H1 (cell line): ENCODE measurements at regions not wholly inside any gene's neighbourhood (a gene's known extent, or its start where the extent isn't known, plus 50 kb on each side); places are given as distances from the start of the nearest gene placed in this dataset.
A peak's percentile ranks its signal among the peaks of the same experiment; 100 is the strongest.

ENCODE experiments used
- CTCF ChIA-PET: fragments of 300-600 bp; sonication (Branson Sonifier 250); formaldehyde crosslinking; loops from one replicate; lab custom pipeline; 2021; ENCODE audit not compliant: partially characterized antibody; lab: Charles Lee
- POLR2A ChIA-PET: fragments of 300-600 bp; sonication (Branson Sonifier 250); formaldehyde crosslinking; loops from one replicate; lab custom pipeline; 2021; ENCODE audit warnings: inconsistent platforms; ENCODE audit not compliant: partially characterized antibody; lab: Charles Lee
- DNase-seq, 2 experiments: peaks; one replicate each; pipeline versions ENCODE4 v3.0.0 to v3.0.0-alpha.2; 2010 to 2022; ENCODE audit warnings: low spot score in 2 of 2, low read depth in 1 of 2, mixed read lengths in 1 of 2
- FAIRE-seq: peaks from 2 replicates; lab custom pipeline; 2011; peaks lifted over from hg19 to GRCh38; lab: Jason Lieb, UNC
- H2AFZ ChIP-seq: 2 replicates; pipeline ENCODE4 v1.8.1; 2012; ENCODE audit warnings: low read length, inconsistent platforms
- H2AK5ac ChIP-seq: 2 replicates; pipeline ENCODE4 v1.6.1; 2013; ENCODE audit warnings: low read depth, low read length
- H2BK120ac ChIP-seq: replicated peaks from 2 replicates; pipeline ENCODE3; 2013; ENCODE audit warnings: low read depth, low read length, inconsistent platforms
- H2BK12ac ChIP-seq: 2 replicates; pipeline ENCODE4 v1.6.1; 2013; ENCODE audit warnings: low read depth, low read length
- H2BK15ac ChIP-seq: 2 replicates; pipeline ENCODE4 v1.6.1; 2013; ENCODE audit warnings: low read length
- H2BK20ac ChIP-seq: 2 replicates; pipeline ENCODE4 v1.6.1; 2013; ENCODE audit warnings: low read length
- H2BK5ac ChIP-seq: 2 replicates; pipeline ENCODE4 v1.6.1; 2013; ENCODE audit warnings: low read depth, low read length
- H3K14ac ChIP-seq: 2 replicates; pipeline ENCODE4 v1.6.1; 2013; ENCODE audit warnings: inconsistent platforms; ENCODE audit not compliant: insufficient read length
- H3K18ac ChIP-seq: 2 replicates; pipeline ENCODE4 v1.6.1; 2013; ENCODE audit warnings: low read length; ENCODE audit errors: extremely low read depth
- H3K23ac ChIP-seq: 2 replicates; pipeline ENCODE4 v1.6.1; 2013; ENCODE audit warnings: inconsistent platforms; ENCODE audit not compliant: insufficient read length
- H3K23me2 ChIP-seq: 2 replicates; pipeline ENCODE4 v1.6.1; 2013; ENCODE audit warnings: low read depth, low read length
- H3K27ac ChIP-seq: 2 replicates; pipeline ENCODE4 v1.6.1; 2011; ENCODE audit warnings: low read depth, low read length, inconsistent platforms
- H3K27me3 ChIP-seq, 4 experiments: replicated peaks in 1 of 4; 1 replicate in 1 of 4; 2 replicates in 3 of 4; pipeline versions ENCODE4 v1.6.1 to v1.8.1; 2011 to 2013; ENCODE audit warnings: low read length in 3 of 4, mild to moderate bottlenecking in 3 of 4, inconsistent platforms in 2 of 4, mixed read lengths in 2 of 4, moderate library complexity in 1 of 4; ENCODE audit not compliant: control insufficient read depth in 3 of 4, insufficient read depth in 3 of 4; ENCODE audit errors: extremely low read depth in 1 of 4
- H3K36me3 ChIP-seq, 4 experiments: 2 replicates each; pipeline versions ENCODE4 v1.6.1 to v1.8.1; 2011 to 2013; ENCODE audit warnings: mild to moderate bottlenecking in 4 of 4, low read length in 3 of 4, moderate library complexity in 2 of 4, control low read depth in 1 of 4, inconsistent platforms in 1 of 4; ENCODE audit not compliant: insufficient read depth in 4 of 4, control insufficient read depth in 2 of 4
- H3K4ac ChIP-seq: replicated peaks from 2 replicates; pipeline ENCODE3; 2013; ENCODE audit warnings: low read length, low read depth, mixed read lengths, inconsistent platforms; ENCODE audit not compliant: insufficient read length
- H3K4me1 ChIP-seq, 4 experiments: replicated peaks in 1 of 4; 1 replicate in 1 of 4; 2 replicates in 3 of 4; pipeline versions ENCODE4 v1.6.1 to v1.8.1; 2011 to 2013; ENCODE audit warnings: low read length in 3 of 4, inconsistent platforms in 2 of 4, mixed read lengths in 1 of 4; ENCODE audit not compliant: insufficient read depth in 4 of 4, control insufficient read depth in 3 of 4
- H3K4me2 ChIP-seq, 2 experiments: 2 replicates each; pipeline versions ENCODE4 v1.6.1 to v1.8.1; 2011 to 2013; ENCODE audit warnings: low read depth in 2 of 2, low read length in 2 of 2, control low read depth in 1 of 2, inconsistent platforms in 1 of 2, mild to moderate bottlenecking in 1 of 2; ENCODE audit not compliant: insufficient read depth in 1 of 2
- H3K4me3 ChIP-seq, 4 experiments: fragments of 200-600, 300-600 bp in 1 of 4; sonication (generic), shearing (Covaris generic), sonication (Bioruptor Twin) in 1 of 4; 2 replicates each; pipeline versions ENCODE4 v1.5.1 to v1.8.1; 2011 to 2016; ENCODE audit warnings: low read length in 4 of 4, low read depth in 3 of 4, control low read depth in 2 of 4, inconsistent platforms in 2 of 4, mild to moderate bottlenecking in 2 of 4, mixed read lengths in 1 of 4, moderate library complexity in 1 of 4; ENCODE audit not compliant: insufficient read depth in 2 of 4; ENCODE audit errors: extremely low read depth in 1 of 4
- H3K56ac ChIP-seq: replicated peaks from 2 replicates; pipeline ENCODE3; 2013; ENCODE audit warnings: low read depth, mild to moderate bottlenecking, mixed read lengths, low read length, inconsistent platforms; ENCODE audit not compliant: insufficient read length
- H3K79me1 ChIP-seq: 2 replicates; pipeline ENCODE4 v1.6.1; 2013; ENCODE audit warnings: low read depth, low read length, control low read depth
- H3K79me2 ChIP-seq, 2 experiments: 2 replicates each; pipeline versions ENCODE4 v1.6.1 to v1.8.1; 2012 to 2013; ENCODE audit warnings: low read length in 2 of 2, mild to moderate bottlenecking in 2 of 2, inconsistent platforms in 1 of 2; ENCODE audit not compliant: insufficient read depth in 2 of 2, control insufficient read depth in 1 of 2
- H3K9ac ChIP-seq, 4 experiments: replicated peaks in 1 of 4; 1 replicate in 1 of 4; 2 replicates in 3 of 4; pipeline versions ENCODE4 v1.6.1 to v1.8.1; 2011 to 2013; ENCODE audit warnings: low read depth in 3 of 4, low read length in 3 of 4, control low read depth in 2 of 4, mild to moderate bottlenecking in 2 of 4, moderate library complexity in 2 of 4, inconsistent platforms in 1 of 4; ENCODE audit errors: extremely low read depth in 1 of 4
- H3K9me3 ChIP-seq, 2 experiments: 2 replicates each; pipeline versions ENCODE4 v1.6.1 to v1.8.1; 2012 to 2013; ENCODE audit warnings: mild to moderate bottlenecking in 2 of 2, moderate library complexity in 2 of 2, control low read depth in 1 of 2, inconsistent platforms in 1 of 2, low read depth in 1 of 2, low read length in 1 of 2, mixed read lengths in 1 of 2; ENCODE audit not compliant: insufficient read depth in 2 of 2
- H4K20me1 ChIP-seq, 2 experiments: replicated peaks in 1 of 2; 2 replicates each; pipeline versions ENCODE3 to v1.8.1; 2011 to 2013; ENCODE audit warnings: inconsistent platforms in 2 of 2, low read length in 2 of 2, mild to moderate bottlenecking in 1 of 2; ENCODE audit not compliant: insufficient read depth in 2 of 2, control insufficient read depth in 1 of 2
- H4K5ac ChIP-seq: 2 replicates; pipeline ENCODE4 v1.6.1; 2013; ENCODE audit warnings: low read length, low read depth, mixed read lengths, inconsistent platforms; ENCODE audit not compliant: insufficient read length
- H4K8ac ChIP-seq: 2 replicates; pipeline ENCODE4 v1.8.0; 2013; ENCODE audit warnings: mild to moderate bottlenecking, moderate library complexity, low read length, inconsistent platforms; ENCODE audit not compliant: insufficient read depth; ENCODE audit errors: extremely low read depth
- H4K91ac ChIP-seq: replicated peaks from 2 replicates; pipeline ENCODE3; 2013; ENCODE audit warnings: low read length, mixed read lengths, inconsistent platforms; ENCODE audit not compliant: insufficient read length
- ATF2 ChIP-seq: IDR thresholded peaks from 2 replicates; pipeline ENCODE4 v1.6.1; 2012; ENCODE audit warnings: low read length, inconsistent platforms
- CREB1 ChIP-seq: IDR thresholded peaks from 2 replicates; pipeline ENCODE4 v1.6.1; 2012; ENCODE audit warnings: inconsistent platforms
- E2F6 ChIP-seq: IDR thresholded peaks from 2 replicates; pipeline ENCODE4 v1.6.1; 2012; ENCODE audit warnings: inconsistent platforms
- EGR1 ChIP-seq: IDR thresholded peaks from 2 replicates; pipeline ENCODE4 v1.6.1; 2011; ENCODE audit warnings: low read depth, low read length, borderline replicate concordance
- GABPA ChIP-seq: IDR thresholded peaks from 2 replicates; pipeline ENCODE4 v1.6.1; 2011; ENCODE audit warnings: mild to moderate bottlenecking, low read length, moderate library complexity, borderline replicate concordance; ENCODE audit not compliant: insufficient read depth
- PHF8 ChIP-seq: fragments of 200-600 bp; sonication (generic); conservative IDR thresholded peaks from 2 replicates; pipeline ENCODE4 v1.7.1; 2012; ENCODE audit warnings: low read depth, mild to moderate bottlenecking, inconsistent platforms, low read length, moderate library complexity
- RAD21 ChIP-seq, 2 experiments: IDR thresholded peaks in 1 of 2; conservative IDR thresholded peaks in 1 of 2; 2 replicates each; pipeline ENCODE4 v1.6.1; 2011; ENCODE audit warnings: low read depth in 2 of 2, low read length in 2 of 2, improper control_type of control experiment in 1 of 2, inconsistent platforms in 1 of 2, mild to moderate bottlenecking in 1 of 2, moderate library complexity in 1 of 2
- WGBS, 2 experiments: shearing (Covaris generic) in 1 of 2; methylation state at CpG; one replicate each; pipeline versions ENCODE4 v1.1.6 to v1.1.7; 2013 to 2015; ENCODE audit warnings: low lambda C conversion rate in 2 of 2, mixed read lengths in 2 of 2, inconsistent platforms in 1 of 2, low coverage in 1 of 2, missing lambda C conversion rate in 1 of 2; ENCODE audit not compliant: insufficient replicate concordance in 2 of 2, insufficient coverage in 1 of 2, insufficient read length in 1 of 2; ENCODE audit errors: extremely low coverage in 1 of 2, missing lambda C conversion rate in 1 of 2; 5-methylcytosine and 5-hydroxymethylcytosine counted together

- peak overlapping the region; percentile 24 for H3K4ac ChIP-seq
- peak overlapping the region; percentile 89 for H3K27ac ChIP-seq
- CTCF ChIA-PET: interaction anchor here (0.8 to 4.7 kb wide), 11 partner anchors 9 to 426 kb away, joined by 3 to 42 read pairs (median 8); partner anchors contain the start of gene SSBP2
- no peaks in the 10 kb centered on the region for H3K36me3 ChIP-seq
- no peaks in the 10 kb centered on the region for H3K9me3 ChIP-seq
- no peak overlapping the region for H3K23ac ChIP-seq
- 0 out of 2 replicates have a peak overlapping the region, but pooled peaks have one; percentile 73 for H2AFZ ChIP-seq
- H2BK20ac ChIP-seq: 0 out of 2 replicates have a peak overlapping the region, but pooled peaks have one; percentile 18
- H3K4me1 ChIP-seq: peaks cover 11 to 23% (median 16%) of the 10 kb centered on the region in 4 experiments; a peak in 6 of 7 replicates
- H3K27me3 ChIP-seq: no peaks in the 10 kb centered on the region
- peak overlapping the region; percentile 88 for H4K5ac ChIP-seq
- H2BK5ac ChIP-seq: peak overlapping the region; percentile 94; the same call in 1 of the 2 replicates
- 1% methylated on average over 31 of the region's 31 CpGs; no CpG with 5 or more reads in 1 of the 2 experiments for WGBS, 2 experiments
- peak overlapping the region; percentile 30 for H2BK120ac ChIP-seq
- H4K91ac ChIP-seq: peak overlapping the region; percentile 58
- peak; percentile 88 to 97 for DNase-seq
- peak overlapping the region; percentile 93 for H3K18ac ChIP-seq
- FAIRE-seq: peak; percentile 58
- no peak overlapping the region for H2BK15ac ChIP-seq
- peak overlapping the region; percentile 83 to 87 for H3K4me2 ChIP-seq
- H3K9ac ChIP-seq: peak overlapping the region in 3 of 4 experiments; percentile 42 to 54 (median 48); a peak in 4 of 7 replicates
- H3K23me2 ChIP-seq: peaks cover 8% of the 10 kb centered on the region
- H3K79me1 ChIP-seq: no peaks in the 10 kb centered on the region
- peak overlapping the region; percentile 24 to 61 (median 32); a peak in 6 of 8 replicates for H3K4me3 ChIP-seq
- H3K79me2 ChIP-seq: no peaks in the 10 kb centered on the region
- peak overlapping the region; percentile 63; the same call in 1 of the 2 replicates for H4K8ac ChIP-seq
- peak overlapping the region; percentile 85 for H3K56ac ChIP-seq
- POLR2A ChIA-PET: interaction anchor here (0.6 to 8.0 kb wide), 15 partner anchors 9 to 423 kb away, joined by 3 to 157 read pairs (median 4); partner anchors contain the start of genes ATG10 and SSBP2
- no peak overlapping the region for H3K14ac ChIP-seq
- no peaks in the 10 kb centered on the region for H4K20me1 ChIP-seq
- peak overlapping the region; percentile 52; the same call in 1 of the 2 replicates for H2BK12ac ChIP-seq
- H2AK5ac ChIP-seq: no peak overlapping the region
- TF ChIP-seq E2F6: no peak
- no peak for TF ChIP-seq ATF2
- peak; percentile 66 for TF ChIP-seq EGR1
- TF ChIP-seq GABPA: no peak
- no peak for TF ChIP-seq PHF8
- TF ChIP-seq CREB1: peak; percentile 62
- TF ChIP-seq RAD21 (IDR thresholded peaks at IDR 0.05 in 1 of 2, conservative IDR thresholded peaks at IDR 0.05 in 1 of 2; ENCODE audit: low read depth in 2 of 2, low read length in 2 of 2): peak; percentile 66 to 69
These were observed 100.7 kb upstream of the SSBP2 start for GRCh38 chr5:81851481-81852178.
